GM10266 (cell line): ENCODE measurements at regions not wholly inside any gene's neighbourhood (a gene's known extent, or its start where the extent isn't known, plus 50 kb on each side); places are given as distances from the start of the nearest gene placed in this dataset.
"Not testable (repeated sequence)": the region's sequence is repeated elsewhere in the genome, so short reads cannot be mapped to it uniquely, and the experiment has no call there.

Experiments
- DNase-seq: peaks from one replicate; pipeline ENCODE4 v3.0.0; 2012; ENCODE audit errors: extremely low spot score
- CTCF ChIP-seq: IDR thresholded peaks from 2 replicates; pipeline ENCODE4 v1.5.1; 2012; ENCODE audit warnings: mild to moderate bottlenecking, low read depth; ENCODE audit not compliant: control insufficient read depth, insufficient read depth; ENCODE audit errors: missing control alignments

- TF ChIP-seq CTCF, result no peak
- no peak for DNase-seq
Measured at GRCh38 chr9:108039493-108039892, 549.9 kb upstream of the KLF4 start.

- no peak for DNase-seq
- TF ChIP-seq CTCF, result no peak
Measured at GRCh38 chr9:108039012-108039411, 549.4 kb upstream of the KLF4 start.

GRCh38 chr9:108035487-108035886 is 545.9 kb upstream of the KLF4 start:
- TF ChIP-seq CTCF, result no peak
- no peak for DNase-seq

- DNase-seq, result no peak
- TF ChIP-seq CTCF, result no peak
Measured at GRCh38 chr9:108033976-108034964, 544.7 kb upstream of the KLF4 start.

GRCh38 chr9:108032079-108032478 is 542.5 kb upstream of the KLF4 start:
- not testable (repeated sequence) for DNase-seq

GRCh38 chr9:108031221-108031620 is 541.7 kb upstream of the KLF4 start:
- DNase-seq, result not testable (repeated sequence)

GRCh38 chr9:108026718-108027117 is 537.1 kb upstream of the KLF4 start:
- not testable (repeated sequence) for DNase-seq

GRCh38 chr9:108024604-108025003 is 535.0 kb upstream of the KLF4 start:
- DNase-seq, result no peak
- TF ChIP-seq CTCF, result no peak
